ENCODE measurements at regions not wholly inside any gene's neighbourhood (a gene's known extent, or its start where the extent isn't known, plus 50 kb on each side); places are given as distances from the start of the nearest gene placed in this dataset.

DNA sequence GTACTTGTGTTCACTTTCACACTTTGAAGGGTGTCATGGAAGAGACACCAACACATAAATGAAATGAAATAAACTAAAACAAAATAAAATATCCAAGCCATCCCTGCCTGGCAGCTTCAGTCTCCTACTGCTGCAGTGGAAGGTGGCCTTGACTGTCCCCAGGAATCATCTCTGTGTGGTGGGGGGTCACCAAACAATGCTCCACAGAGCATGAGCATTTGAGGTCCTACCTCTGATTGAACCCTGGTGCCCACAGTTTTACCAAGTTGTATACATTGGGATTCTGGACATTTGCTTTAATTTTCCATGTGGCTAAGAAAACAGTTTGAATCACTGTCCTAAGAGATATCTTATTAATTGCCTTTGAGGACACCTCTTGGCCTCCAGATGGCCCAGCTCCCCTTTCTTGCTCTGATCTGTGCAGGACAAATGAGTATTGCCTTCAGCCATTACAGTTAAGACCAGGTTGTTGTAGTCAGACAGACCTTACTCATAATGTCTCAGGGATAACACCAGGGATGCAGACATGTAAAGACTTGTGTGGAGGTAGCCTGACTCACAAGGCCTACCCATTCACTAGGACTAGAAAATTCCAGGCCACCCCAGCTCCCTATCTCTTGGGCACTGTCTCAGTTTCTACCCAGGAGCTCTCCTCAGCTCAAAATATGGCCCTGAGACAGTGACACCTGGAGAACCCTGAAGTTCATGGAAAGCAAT lies 195.0 kb downstream of the MYCN start:
- TF ChIP-seq CTCF (tag by site-specific recombination; IDR thresholded peaks at IDR 0.05) (no peak), ZNF362 (tag by site-specific recombination; IDR thresholded peaks at IDR 0.05) (no peak), ZNF155 (tag by site-specific recombination; IDR thresholded peaks at IDR 0.05) (no peak), KLF17 (tag by site-specific recombination; IDR thresholded peaks at IDR 0.05) (no peak), ZNF121 (tag by site-specific recombination; IDR thresholded peaks at IDR 0.05) (no peak), ZNF175 (tag by site-specific recombination; IDR thresholded peaks at IDR 0.05) (no peak), ZNF639 (tag by site-specific recombination; IDR thresholded peaks at IDR 0.05) (no peak), ZBTB26 (tag by site-specific recombination; optimal IDR thresholded peaks at IDR 0.05) (no peak), ZNF274 (IDR thresholded peaks at IDR 0.05; ENCODE audit: low read length) (no peak), ZNF274 (tag by site-specific recombination; IDR thresholded peaks at IDR 0.05; ENCODE audit: borderline replicate concordance) (no peak)
- TF ChIP-seq, protein P1, sequence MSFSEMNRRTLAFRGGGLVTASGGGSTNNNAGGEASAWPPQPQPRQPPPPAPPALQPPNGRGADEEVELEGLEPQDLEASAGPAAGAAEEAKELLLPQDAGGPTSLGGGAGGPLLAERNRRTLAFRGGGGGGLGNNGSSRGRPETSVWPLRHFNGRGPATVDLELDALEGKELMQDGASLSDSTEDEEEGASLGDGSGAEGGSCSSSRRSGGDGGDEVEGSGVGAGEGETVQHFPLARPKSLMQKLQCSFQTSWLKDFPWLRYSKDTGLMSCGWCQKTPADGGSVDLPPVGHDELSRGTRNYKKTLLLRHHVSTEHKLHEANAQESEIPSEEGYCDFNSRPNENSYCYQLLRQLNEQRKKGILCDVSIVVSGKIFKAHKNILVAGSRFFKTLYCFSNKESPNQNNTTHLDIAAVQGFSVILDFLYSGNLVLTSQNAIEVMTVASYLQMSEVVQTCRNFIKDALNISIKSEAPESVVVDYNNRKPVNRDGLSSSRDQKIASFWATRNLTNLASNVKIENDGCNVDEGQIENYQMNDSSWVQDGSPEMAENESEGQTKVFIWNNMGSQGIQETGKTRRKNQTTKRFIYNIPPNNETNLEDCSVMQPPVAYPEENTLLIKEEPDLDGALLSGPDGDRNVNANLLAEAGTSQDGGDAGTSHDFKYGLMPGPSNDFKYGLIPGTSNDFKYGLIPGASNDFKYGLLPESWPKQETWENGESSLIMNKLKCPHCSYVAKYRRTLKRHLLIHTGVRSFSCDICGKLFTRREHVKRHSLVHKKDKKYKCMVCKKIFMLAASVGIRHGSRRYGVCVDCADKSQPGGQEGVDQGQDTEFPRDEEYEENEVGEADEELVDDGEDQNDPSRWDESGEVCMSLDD (tag by site-specific recombination; IDR thresholded peaks at IDR 0.05), result no peak
